Fibroblast of skin of right biceps (primary cell): ENCODE measurements at regions not wholly inside any gene's neighbourhood (a gene's known extent, or its start where the extent isn't known, plus 50 kb on each side); places are given as distances from the start of the nearest gene placed in this dataset.
A peak's percentile ranks its signal among the peaks of the same experiment; 100 is the strongest.
"Not testable (repeated sequence)": the region's sequence is repeated elsewhere in the genome, so short reads cannot be mapped to it uniquely, and the experiment has no call there.

Experiments
- DNase-seq: peaks from one replicate; pipeline ENCODE4 v3.0.0-alpha.2; 2013

GRCh38 chr9:42378418-42378815 lies 195.0 kb downstream of the SPATA31A6 start:
- no peak for DNase-seq

GRCh38 chr9:42379602-42380001 lies 196.1 kb downstream of the SPATA31A6 start:
- not testable (repeated sequence) for DNase-seq

GRCh38 chr9:42384585-42384984 lies 201.1 kb downstream of the SPATA31A6 start:
- DNase-seq = not testable (repeated sequence)

- not testable (repeated sequence) for DNase-seq
These were observed 202.2 kb downstream of the SPATA31A6 start for GRCh38 chr9:42385574-42386120.

GRCh38 chr9:42386477-42386876 lies 203.0 kb downstream of the SPATA31A6 start:
- DNase-seq = no peak

GRCh38 chr9:42388146-42388690 lies 204.8 kb downstream of the SPATA31A6 start:
- DNase-seq = no peak

- DNase-seq = no peak
These were observed 205.4 kb downstream of the SPATA31A6 start for GRCh38 chr9:42388846-42389245.

DNA sequence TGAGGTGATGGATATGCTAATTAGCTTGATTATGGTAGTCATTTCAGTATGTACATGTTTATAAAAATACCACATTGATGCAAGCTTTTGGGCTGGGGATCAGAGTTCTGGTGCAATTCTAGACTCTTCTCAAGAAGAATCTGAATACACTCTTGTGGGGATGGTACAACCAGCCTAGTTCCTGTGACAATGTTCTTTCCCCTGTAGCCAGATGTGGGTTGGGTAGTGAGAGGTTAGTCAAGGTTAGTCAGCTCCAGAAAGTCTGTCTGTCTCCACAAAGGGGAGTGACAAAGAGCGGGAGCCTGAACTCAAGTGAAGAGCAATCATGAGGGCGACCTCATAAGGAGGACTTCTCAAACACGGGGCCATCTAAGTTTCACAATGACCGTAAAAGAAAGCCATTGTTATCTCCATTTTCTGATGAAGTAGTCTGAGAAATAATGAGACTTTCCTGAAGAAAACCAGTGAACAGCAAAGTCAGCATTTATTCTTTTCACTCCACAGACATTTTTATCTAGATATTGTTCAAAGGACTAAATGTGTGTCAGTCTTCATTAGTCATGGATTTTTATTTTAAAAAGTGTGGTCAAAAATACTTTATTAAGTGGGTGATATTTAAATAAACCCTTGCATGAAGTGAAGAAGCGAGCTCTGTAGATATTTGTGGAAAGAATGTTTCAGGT lies 209.5 kb downstream of the SPATA31A6 start:
- DNase-seq = not testable (repeated sequence)

DNA sequence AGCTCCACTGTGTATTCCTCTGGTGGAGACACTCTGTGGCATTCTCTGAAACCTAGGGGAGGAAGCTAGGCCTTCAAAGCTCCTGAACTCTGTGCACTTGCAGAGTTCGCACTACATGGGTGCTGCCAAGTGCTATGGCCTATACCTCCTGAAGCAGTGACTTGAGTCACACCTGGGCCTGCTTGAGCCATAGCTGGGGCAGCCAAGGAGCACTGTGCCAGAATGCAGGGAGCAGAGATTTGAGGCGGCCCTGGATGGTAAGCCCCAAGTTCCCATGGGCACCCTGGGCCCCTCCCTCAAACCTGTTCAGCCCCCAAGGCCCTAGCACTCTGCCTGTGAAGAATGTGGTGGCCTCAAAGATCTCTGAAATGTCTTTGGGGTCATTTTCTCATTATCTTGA lies 212.9 kb downstream of the SPATA31A6 start:
- no peak for DNase-seq

DNA sequence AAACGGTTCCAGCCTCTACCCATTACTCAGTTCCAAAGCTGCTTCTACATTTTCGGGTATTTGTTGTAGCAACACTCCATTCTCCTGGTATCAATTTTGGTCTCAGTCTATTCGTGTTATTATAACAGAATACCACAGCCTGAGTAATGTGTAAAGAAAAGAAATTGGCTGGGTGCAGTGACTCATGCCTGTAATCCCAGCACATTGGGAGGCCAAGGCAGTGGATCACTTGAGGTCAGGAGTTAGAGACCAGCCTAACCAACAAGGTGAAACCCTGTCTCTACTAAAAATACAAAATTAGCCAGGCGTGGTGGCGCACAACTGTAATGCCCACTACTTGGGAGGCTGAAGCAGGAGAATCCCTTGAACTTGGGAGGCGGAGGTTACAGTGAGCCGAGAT lies 213.9 kb downstream of the SPATA31A6 start:
- peak; percentile 41 for DNase-seq

DNA sequence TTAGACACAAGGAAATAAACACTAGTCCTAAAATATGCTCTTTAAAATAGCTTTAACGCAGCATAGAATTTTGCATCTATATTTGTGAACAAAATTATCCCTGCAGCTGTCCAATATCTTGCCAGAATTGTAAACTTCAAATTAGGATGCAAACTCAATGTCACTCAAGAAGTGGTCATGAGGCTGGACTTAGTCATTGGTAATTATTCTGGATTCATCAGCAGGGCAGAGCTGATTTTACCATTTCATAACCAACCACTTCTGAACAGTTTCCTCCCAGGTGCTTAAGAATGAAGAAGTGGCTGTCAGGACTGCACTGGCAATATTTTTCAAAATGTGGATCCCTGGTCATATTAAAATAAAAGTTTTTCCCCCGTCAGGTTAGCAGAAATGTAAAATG lies 219.5 kb downstream of the SPATA31A6 start:
- DNase-seq = not testable (repeated sequence)

DNA sequence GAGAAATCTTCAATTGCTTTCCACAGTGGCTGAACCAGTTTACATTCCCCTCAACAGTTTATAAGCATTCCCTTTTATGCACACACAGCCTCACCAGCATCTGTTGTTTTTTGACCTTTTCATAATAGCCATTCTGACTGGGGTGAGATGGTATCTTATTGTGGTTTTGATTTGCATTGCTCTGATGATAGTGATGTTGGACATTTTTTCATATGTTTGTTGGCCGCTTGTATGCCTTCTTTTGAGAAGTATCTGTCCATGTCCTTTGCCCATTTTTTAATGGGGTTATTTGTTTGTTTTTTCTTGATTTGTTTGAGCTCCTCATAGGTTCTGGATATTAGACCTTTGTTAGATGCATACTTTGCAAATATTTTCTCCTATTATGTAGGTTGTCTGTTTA lies 226.1 kb downstream of the SPATA31A6 start:
- not testable (repeated sequence) for DNase-seq

GRCh38 chr9:42412354-42412753 lies 228.9 kb downstream of the SPATA31A6 start:
- not testable (repeated sequence) for DNase-seq

GRCh38 chr9:42414865-42415264 lies 231.4 kb downstream of the SPATA31A6 start:
- not testable (repeated sequence) for DNase-seq

GRCh38 chr9:42419652-42420051 lies 236.2 kb downstream of the SPATA31A6 start:
- DNase-seq = not testable (repeated sequence)

DNA sequence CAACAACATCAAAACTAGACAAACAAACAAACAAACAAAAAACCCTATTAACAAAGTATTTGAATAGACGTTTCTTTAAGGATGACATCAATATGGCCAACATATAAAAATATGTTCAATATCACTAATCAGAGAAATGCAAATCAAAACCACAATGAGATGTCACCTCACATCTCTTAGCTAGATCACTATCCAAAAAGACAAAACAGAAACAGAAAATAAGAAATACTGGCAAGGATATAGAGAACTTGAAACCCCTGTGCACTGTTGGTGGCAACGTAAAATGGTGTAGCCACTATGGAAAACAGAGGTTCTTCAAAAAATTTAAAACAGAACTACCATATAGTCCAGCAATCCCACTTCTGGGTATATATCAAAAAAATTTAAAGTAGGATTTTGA lies 236.9 kb downstream of the SPATA31A6 start:
- not testable (repeated sequence) for DNase-seq

- not testable (repeated sequence) for DNase-seq
These were observed 238.2 kb downstream of the SPATA31A6 start for GRCh38 chr9:42421630-42422029.

- DNase-seq = peak; percentile 48
These were observed 247.5 kb downstream of the SPATA31A6 start for GRCh38 chr9:42430674-42431615.

DNA sequence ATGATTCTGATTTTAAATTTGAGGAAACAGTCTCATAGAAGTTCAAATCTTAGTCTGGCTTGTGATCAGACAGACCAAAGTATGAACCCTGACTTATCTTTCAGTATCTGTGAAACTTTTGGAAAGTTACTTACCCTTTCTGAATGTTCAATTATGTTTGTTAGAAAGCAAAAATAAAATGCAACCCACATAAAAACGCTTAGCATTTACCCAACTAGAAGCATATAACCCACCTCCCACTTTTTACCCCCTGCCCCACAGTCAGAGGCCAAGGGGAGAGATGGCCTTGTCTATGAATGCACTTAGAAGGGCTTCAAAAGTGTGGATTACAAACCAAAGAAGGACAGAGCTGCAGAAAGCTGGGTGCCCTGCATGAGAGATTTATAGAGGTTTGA lies 248.2 kb downstream of the SPATA31A6 start:
- not testable (repeated sequence) for DNase-seq

- not testable (repeated sequence) for DNase-seq
These were observed 251.6 kb downstream of the SPATA31A6 start for GRCh38 chr9:42434844-42435714.

- DNase-seq = not testable (repeated sequence)
These were observed 252.4 kb downstream of the SPATA31A6 start for GRCh38 chr9:42435715-42436342.
